ENCODE measurements at regions not wholly inside any gene's neighbourhood (a gene's known extent, or its start where the extent isn't known, plus 50 kb on each side); places are given as distances from the start of the nearest gene placed in this dataset.

DNA sequence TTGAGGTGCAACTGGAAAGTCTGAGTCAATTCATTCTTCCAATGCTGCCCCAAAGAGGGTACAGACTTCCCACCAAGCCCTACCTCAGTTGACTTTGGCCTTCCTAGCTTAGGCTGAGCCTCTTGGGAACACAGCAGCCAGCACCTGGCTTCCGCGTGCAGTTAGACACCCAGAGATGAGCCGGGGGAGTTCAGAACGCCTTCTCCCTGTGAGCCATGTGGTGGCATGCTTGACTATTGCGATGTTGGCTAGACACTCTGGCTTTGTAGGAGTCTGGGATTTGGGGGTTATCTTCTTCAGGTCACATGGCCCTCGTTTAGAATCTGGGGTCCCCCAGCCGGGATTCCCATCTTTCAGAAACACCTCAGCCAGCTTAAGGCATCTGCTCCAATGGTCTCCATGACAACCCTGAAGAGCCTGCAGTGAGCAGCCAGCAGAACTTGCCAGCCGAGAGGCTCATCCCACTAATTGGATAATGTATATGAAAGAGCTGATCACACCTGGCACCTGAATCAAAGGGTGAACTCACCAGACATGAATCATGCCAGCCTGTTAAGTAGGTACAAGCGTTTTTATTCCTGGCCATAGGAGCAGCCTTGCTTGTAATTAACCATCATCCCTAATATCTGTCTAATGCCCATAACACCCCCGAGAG lies 167.5 kb downstream of the SYK start:
- no peak overlapping the region for H3K27ac ChIP-seq
- TF ChIP-seq, protein P1, sequence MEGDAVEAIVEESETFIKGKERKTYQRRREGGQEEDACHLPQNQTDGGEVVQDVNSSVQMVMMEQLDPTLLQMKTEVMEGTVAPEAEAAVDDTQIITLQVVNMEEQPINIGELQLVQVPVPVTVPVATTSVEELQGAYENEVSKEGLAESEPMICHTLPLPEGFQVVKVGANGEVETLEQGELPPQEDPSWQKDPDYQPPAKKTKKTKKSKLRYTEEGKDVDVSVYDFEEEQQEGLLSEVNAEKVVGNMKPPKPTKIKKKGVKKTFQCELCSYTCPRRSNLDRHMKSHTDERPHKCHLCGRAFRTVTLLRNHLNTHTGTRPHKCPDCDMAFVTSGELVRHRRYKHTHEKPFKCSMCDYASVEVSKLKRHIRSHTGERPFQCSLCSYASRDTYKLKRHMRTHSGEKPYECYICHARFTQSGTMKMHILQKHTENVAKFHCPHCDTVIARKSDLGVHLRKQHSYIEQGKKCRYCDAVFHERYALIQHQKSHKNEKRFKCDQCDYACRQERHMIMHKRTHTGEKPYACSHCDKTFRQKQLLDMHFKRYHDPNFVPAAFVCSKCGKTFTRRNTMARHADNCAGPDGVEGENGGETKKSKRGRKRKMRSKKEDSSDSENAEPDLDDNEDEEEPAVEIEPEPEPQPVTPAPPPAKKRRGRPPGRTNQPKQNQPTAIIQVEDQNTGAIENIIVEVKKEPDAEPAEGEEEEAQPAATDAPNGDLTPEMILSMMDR (conservative IDR thresholded peaks at IDR 0.05), result no peak

DNA sequence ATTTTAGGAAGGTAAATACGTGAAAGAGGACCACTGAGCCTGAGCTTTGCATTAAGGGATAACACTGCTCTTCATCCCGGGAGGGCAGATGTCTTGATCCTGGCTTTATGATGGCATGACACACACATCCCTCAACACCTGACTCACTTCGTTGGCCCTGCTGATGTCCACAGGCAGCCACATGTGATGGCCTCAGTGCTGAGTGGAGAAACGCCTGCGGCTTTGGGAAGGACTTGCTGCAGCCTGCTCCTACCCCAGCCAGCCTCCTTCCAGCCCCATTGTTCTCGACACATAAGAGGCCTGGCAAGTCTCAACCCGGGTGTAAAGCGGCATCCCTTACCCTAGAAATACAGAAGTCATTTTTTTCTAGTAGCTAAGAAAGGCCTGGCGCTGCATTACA lies 169.0 kb downstream of the SYK start:
- H3K27ac ChIP-seq, result no peak overlapping the region

DNA sequence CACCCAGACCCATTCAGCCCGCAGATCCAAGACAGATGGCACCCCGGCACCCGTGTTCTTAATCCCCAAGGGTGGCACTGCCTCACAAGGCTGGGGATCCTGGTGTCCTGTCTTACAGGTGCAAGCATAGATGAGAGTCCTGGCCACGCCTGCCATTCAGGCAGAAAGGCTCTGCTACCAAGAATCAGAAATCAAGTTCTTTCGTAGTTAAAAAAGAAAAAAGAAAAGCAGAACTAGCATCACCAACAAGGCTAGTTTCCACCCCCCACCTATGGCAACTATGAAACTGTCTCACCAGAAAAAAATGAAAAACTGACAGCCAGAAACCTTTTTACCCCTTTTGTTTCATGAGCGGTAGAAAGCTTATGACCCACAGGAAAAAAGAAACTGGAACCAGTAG lies 170.4 kb downstream of the SYK start:
- no peak overlapping the region for H3K27ac ChIP-seq
- TF ChIP-seq, protein P1 (conservative IDR thresholded peaks at IDR 0.05), result no peak
- TF ChIP-seq ZFX (IDR thresholded peaks at IDR 0.05), result no peak

More for the DNA sequence above, 169.0 kb downstream of the SYK start:
- no peak for TF ChIP-seq ZFX (IDR thresholded peaks at IDR 0.05)
- TF ChIP-seq, protein P1 (conservative IDR thresholded peaks at IDR 0.05), result no peak

DNA sequence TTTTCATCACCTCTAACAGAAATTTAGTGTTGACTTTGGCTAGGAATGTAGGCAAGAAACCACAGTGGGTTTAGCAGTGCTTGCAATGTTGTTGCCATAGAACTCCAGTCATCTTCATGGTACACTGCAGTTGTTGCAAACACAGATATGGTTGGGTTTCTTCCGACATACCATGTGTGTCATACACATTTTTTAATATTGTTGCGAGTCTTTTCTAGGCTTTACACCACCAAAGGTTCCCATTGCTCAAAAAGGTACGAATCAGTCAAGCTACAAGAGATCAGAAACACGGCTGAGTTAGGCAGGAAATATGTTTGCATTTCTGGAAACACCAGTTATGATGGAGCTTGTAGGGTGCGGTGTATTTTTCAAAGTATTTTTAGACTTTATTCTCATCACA lies 172.4 kb downstream of the SYK start:
- TF ChIP-seq, protein P1 (conservative IDR thresholded peaks at IDR 0.05), result no peak
- TF ChIP-seq ZFX (IDR thresholded peaks at IDR 0.05), result no peak
- H3K27ac ChIP-seq, result no peak overlapping the region

DNA sequence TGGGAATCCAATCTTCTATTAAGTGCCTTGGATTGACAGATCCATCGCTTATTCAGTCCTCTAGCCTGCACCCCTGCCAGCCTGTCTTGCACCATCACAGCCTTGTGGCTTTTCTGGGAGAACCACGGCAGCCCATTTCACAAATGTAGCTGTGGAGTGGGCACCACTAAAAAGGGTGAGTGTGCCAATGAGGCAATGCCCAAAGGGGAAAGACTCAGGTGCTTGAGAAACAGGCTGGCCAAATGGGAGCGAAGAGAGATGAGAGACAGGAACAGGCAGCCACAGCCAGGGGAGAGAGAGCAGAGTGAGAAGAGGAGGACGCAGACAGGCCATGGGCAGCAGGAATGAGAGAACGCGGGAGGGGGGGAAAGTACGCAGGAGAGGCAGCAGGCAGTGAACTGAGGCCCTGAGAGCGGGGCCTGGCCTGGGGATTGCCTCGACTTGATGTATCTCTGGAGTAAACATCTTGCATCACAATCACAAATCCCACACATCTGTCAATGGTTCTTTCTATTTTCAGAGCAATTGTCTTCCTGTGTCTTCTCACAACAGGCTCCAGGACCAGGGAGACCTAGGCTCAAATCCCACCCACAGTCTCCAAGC lies 173.1 kb downstream of the SYK start:
- no peak overlapping the region for H3K27ac ChIP-seq

DNA sequence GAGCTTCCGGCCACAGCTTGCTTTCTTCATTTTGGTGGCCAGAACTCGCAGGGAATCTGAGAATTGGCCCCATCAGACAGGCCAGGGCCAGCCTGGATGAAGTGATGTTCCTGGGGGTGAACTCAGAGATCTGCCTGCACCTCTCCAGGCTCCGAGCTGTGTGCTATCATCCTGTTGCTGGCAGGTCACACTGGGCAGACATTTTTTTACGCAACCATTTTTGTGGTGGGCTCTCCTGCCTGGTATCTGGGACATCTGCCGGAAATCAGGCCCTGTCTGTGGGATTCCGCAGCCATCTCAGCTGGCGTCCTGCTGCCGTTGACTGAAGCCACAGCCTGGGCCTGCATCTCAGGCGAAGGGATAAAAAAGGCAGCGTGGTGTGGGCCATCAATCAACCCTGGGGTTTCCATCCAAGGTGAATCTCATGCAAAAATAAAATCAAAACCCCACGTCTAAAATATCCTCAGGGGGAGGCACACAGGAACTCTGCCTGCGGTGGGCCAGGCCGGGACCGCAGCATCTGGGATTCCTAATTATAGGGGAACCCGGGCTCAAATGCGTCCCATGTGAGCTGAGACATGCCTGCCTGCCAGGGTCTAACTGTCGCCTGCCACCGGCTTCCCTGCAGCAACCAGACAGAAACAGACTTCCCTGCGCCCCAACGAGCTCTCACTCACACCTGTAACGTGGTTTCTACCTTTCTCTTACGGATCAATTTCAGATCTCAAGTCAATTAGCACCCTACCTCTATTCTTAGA lies 174.3 kb downstream of the SYK start:
- TF ChIP-seq ZFX (IDR thresholded peaks at IDR 0.05), result no peak
- TF ChIP-seq, protein P1 (conservative IDR thresholded peaks at IDR 0.05), result no peak

More for the DNA sequence above, 173.1 kb downstream of the SYK start:
- TF ChIP-seq, protein P1 (conservative IDR thresholded peaks at IDR 0.05), result no peak
- TF ChIP-seq ZFX (IDR thresholded peaks at IDR 0.05), result no peak

DNA sequence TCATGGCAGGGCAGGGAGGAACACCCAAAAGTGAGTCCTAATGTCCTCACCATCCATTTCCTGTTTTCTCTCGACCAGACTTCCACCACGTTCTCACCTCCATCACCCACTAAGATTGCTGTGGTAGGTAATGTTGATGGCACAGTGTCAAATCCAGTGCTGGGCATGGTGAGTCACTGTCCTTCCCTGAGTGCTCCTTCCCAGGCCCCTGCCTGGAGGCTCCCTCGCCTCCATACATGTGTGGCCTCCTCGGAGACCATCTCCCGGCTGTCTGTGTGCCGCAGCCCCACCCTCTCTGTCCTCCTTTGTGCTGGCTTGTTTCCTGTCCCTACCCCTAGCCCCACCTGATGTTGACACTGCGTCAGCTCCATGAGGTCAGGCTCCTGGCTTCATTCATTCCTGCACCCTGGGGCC lies 177.5 kb downstream of the SYK start:
- H3K27ac ChIP-seq, result no peak overlapping the region
- TF ChIP-seq ZFX (IDR thresholded peaks at IDR 0.05), result no peak
- TF ChIP-seq, protein P1 (conservative IDR thresholded peaks at IDR 0.05), result no peak

More for the DNA sequence above, 174.3 kb downstream of the SYK start:
- H3K27ac ChIP-seq, result no peak overlapping the region
